Osteoblast (primary cell): ENCODE measurements at regions not wholly inside any gene's neighbourhood (a gene's known extent, or its start where the extent isn't known, plus 50 kb on each side); places are given as distances from the start of the nearest gene placed in this dataset.

Experiments used
- DNase-seq: peaks from one replicate; pipeline ENCODE4 v3.0.0; 2011; ENCODE audit warnings: low spot score, mixed read lengths; ENCODE audit not compliant: insufficient read length; ENCODE audit errors: missing footprints
- H2AFZ ChIP-seq: 2 replicates; pipeline ENCODE4 v1.6.0; 2011; ENCODE audit warnings: mild to moderate bottlenecking, low read length
- H3K27ac ChIP-seq: 2 replicates; pipeline ENCODE4 v1.5.1; 2011; ENCODE audit warnings: mild to moderate bottlenecking, low read depth, low read length, moderate library complexity
- H3K27me3 ChIP-seq: 2 replicates; pipeline ENCODE4 v1.6.0; 2012; ENCODE audit warnings: mild to moderate bottlenecking, control low read depth, inconsistent platforms, low read length, moderate library complexity; ENCODE audit not compliant: insufficient read depth
- H3K36me3 ChIP-seq: 2 replicates; pipeline ENCODE4 v1.5.1; 2011; ENCODE audit warnings: mild to moderate bottlenecking, low read length, control low read depth, moderate library complexity; ENCODE audit not compliant: insufficient read depth
- H3K4me1 ChIP-seq: 2 replicates; pipeline ENCODE4 v1.5.1; 2011; ENCODE audit warnings: mild to moderate bottlenecking, low read length, control low read depth, moderate library complexity; ENCODE audit not compliant: insufficient read depth
- H3K4me2 ChIP-seq: 2 replicates; pipeline ENCODE4 v1.6.0; 2011; ENCODE audit warnings: mild to moderate bottlenecking, low read length; ENCODE audit not compliant: insufficient read depth
- H3K4me3 ChIP-seq: fragments of 200-600 bp; sonication (generic); 3 replicates; pipeline ENCODE4 v1.5.1; 2012; ENCODE audit warnings: mild to moderate bottlenecking, low read length, inconsistent platforms; ENCODE audit not compliant: insufficient read depth
- H3K79me2 ChIP-seq: 2 replicates; pipeline ENCODE4 v1.6.0; 2012; ENCODE audit warnings: mild to moderate bottlenecking, low read length, control low read depth, inconsistent platforms; ENCODE audit not compliant: insufficient read depth
- H3K9me3 ChIP-seq: 2 replicates; pipeline ENCODE4 v1.5.1; 2011; ENCODE audit warnings: low read depth, low read length, control low read depth
- H4K20me1 ChIP-seq: 2 replicates; pipeline ENCODE4 v1.6.0; 2012; ENCODE audit warnings: mild to moderate bottlenecking, low read length, control low read depth; ENCODE audit not compliant: insufficient read depth
- TF ChIP-seq, protein P1 (sequence below): IDR thresholded peaks from 2 replicates; pipeline ENCODE4 v1.5.1; 2011; ENCODE audit warnings: mild to moderate bottlenecking, low read depth, low read length, moderate library complexity; ENCODE audit errors: extremely low read depth

DNA sequence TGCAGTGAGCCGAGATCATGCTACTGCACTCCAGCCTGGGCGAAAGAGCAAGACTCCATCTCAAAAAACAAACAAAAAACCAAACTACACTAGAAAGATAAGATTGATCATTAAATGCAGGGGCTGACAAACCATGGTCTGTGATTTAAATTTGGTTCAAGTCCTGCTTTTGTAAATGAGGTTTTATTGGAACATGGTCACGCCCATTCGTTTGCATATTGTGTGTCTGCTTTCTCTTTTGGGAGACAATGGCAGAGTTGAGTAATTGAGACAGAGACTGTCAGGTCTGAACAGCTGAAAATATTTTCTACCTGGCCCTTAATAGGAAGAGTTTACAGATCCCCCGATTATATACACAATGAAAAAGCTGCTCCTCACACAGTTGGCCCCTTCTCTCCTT lies 235.5 kb upstream of the EEF2KMT start:
- Histone ChIP-seq H3K27me3 (no peaks in the 10 kb centered on the region), H3K36me3 (no peaks in the 10 kb centered on the region), H4K20me1 (no peaks in the 10 kb centered on the region), H3K4me3 (no peak overlapping the region), H3K27ac (no peak overlapping the region), H3K79me2 (no peaks in the 10 kb centered on the region), H2AFZ (no peak overlapping the region), H3K4me2 (no peak overlapping the region), H3K9me3 (no peaks in the 10 kb centered on the region), H3K4me1 (no peaks in the 10 kb centered on the region)
- DNase-seq, result no peak
- TF ChIP-seq, protein P1, sequence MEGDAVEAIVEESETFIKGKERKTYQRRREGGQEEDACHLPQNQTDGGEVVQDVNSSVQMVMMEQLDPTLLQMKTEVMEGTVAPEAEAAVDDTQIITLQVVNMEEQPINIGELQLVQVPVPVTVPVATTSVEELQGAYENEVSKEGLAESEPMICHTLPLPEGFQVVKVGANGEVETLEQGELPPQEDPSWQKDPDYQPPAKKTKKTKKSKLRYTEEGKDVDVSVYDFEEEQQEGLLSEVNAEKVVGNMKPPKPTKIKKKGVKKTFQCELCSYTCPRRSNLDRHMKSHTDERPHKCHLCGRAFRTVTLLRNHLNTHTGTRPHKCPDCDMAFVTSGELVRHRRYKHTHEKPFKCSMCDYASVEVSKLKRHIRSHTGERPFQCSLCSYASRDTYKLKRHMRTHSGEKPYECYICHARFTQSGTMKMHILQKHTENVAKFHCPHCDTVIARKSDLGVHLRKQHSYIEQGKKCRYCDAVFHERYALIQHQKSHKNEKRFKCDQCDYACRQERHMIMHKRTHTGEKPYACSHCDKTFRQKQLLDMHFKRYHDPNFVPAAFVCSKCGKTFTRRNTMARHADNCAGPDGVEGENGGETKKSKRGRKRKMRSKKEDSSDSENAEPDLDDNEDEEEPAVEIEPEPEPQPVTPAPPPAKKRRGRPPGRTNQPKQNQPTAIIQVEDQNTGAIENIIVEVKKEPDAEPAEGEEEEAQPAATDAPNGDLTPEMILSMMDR, result no peak

DNA sequence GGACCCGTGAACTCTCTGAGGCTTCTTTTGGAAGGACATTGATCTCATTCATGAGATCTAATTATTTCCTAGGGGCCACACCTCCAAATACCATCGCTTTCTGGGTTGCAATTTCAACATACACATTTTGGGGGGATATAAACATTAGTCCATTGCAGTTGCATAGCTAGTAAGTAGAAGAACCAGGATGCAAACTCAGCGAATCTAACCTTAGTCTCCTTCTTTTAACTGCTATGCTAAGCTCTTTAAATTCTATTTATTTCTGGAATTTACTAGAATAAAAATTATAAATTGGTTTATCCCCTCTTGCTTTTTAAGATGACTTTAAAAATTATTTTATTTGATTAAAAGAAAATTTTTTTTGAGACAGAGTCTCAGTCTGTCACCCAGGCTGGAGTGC lies 232.5 kb upstream of the EEF2KMT start:
- Histone ChIP-seq H3K4me3 (no peak overlapping the region), H2AFZ (no peak overlapping the region), H4K20me1 (no peaks in the 10 kb centered on the region), H3K27me3 (no peaks in the 10 kb centered on the region), H3K4me1 (no peaks in the 10 kb centered on the region), H3K9me3 (no peaks in the 10 kb centered on the region), H3K36me3 (no peaks in the 10 kb centered on the region), H3K27ac (no peak overlapping the region), H3K4me2 (no peak overlapping the region), H3K79me2 (no peaks in the 10 kb centered on the region)
- DNase-seq, result no peak
- TF ChIP-seq, protein P1, result no peak

DNA sequence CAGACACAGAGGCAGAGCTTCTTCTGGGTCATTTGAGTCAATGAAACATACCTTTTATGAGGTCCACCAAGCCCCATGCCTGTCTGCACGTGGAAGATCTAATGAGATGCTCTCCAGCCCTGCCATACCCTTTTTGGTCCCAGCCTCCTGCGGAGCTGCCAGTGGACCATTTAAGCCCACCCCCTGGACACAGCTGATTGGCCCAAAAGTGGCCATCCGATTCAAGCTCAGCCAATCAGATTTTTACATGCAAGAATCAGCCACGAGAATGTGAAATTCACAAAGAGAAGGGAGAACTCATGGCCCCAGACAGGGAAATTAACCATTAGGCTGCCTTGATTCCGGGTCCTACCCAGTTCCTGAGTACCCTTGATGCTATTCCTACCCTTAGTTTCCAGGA lies 231.0 kb upstream of the EEF2KMT start:
- H3K79me2 ChIP-seq, result no peaks in the 10 kb centered on the region
- no peak overlapping the region for H2AFZ ChIP-seq
- TF ChIP-seq, protein P1, result no peak
- no peaks in the 10 kb centered on the region for H3K4me1 ChIP-seq
- no peak overlapping the region for H3K4me2 ChIP-seq
- DNase-seq, result no peak
- H3K4me3 ChIP-seq, result no peak overlapping the region
- H3K9me3 ChIP-seq, result peaks cover 3% of the 10 kb centered on the region
- no peak overlapping the region for H3K27ac ChIP-seq
- H3K27me3 ChIP-seq, result no peaks in the 10 kb centered on the region
- H3K36me3 ChIP-seq, result no peaks in the 10 kb centered on the region
- H4K20me1 ChIP-seq, result no peaks in the 10 kb centered on the region

DNA sequence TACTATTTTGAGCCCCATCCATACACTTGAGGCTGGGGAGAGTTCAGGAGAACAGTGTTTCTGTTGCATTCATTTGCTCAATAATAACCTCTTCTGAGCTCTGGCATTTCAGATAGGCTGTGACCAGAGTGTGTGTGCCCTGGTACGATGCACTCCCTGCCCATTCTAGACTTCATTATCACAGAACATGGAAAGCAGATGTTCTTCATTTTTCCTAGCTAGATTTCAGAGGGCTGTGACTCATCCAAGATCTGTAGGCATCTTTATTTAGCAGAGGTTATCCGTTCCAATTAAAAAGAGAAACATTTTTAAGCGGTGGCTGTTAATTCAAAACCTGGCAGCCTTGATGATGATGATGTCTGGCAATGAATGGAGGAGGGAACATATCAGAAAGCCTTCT lies 228.8 kb upstream of the EEF2KMT start:
- H3K4me2 ChIP-seq, result no peak overlapping the region
- no peak overlapping the region for H3K4me3 ChIP-seq
- H3K36me3 ChIP-seq, result no peaks in the 10 kb centered on the region
- H3K9me3 ChIP-seq, result peaks cover 3% of the 10 kb centered on the region
- no peaks in the 10 kb centered on the region for H3K4me1 ChIP-seq
- TF ChIP-seq, protein P1, result no peak
- H4K20me1 ChIP-seq, result no peaks in the 10 kb centered on the region
- H3K27ac ChIP-seq, result no peak overlapping the region
- H3K79me2 ChIP-seq, result no peaks in the 10 kb centered on the region
- no peaks in the 10 kb centered on the region for H3K27me3 ChIP-seq
- DNase-seq, result peak; percentile 17
- no peak overlapping the region for H2AFZ ChIP-seq
